IMR-90 (cell line): ENCODE measurements at regions not wholly inside any gene's neighbourhood (a gene's known extent, or its start where the extent isn't known, plus 50 kb on each side); places are given as distances from the start of the nearest gene placed in this dataset.

Source experiments
- ATAC-seq: fragments of 200-7000 bp; cut with Tn5 transposase; 2 replicates; pipeline ENCODE4 v1.9.1; 2020; ENCODE audit warnings: low read depth, mild to moderate bottlenecking, moderate library complexity
- BruUV-seq: library from RNA; stranded (reverse); fragments of 400-500 nt; replicated peaks from 2 replicates; lab custom pipeline; 2021; lab: Mats Ljungman, UMichigan
- CTCF ChIA-PET: fragments of 300-600 bp; formaldehyde crosslinking; extraction: SDS; loops from one replicate; lab custom pipeline; 2021; ENCODE audit warnings: antibody characterized with exemption; lab: Yijun Ruan, JAX
- POLR2A ChIA-PET: fragments of 300-600 bp; sonication (Branson Sonifier 250); formaldehyde crosslinking; loops from one replicate; lab custom pipeline; 2022; ENCODE audit warnings: antibody characterized with exemption; ENCODE audit not compliant: unreplicated experiment; lab: Charles Lee
- DNase-seq: peaks from one replicate; pipeline ENCODE4 v3.0.0; 2013
- H2AFZ ChIP-seq: replicated peaks from 2 replicates; pipeline ENCODE3; 2013; ENCODE audit warnings: low read length, mild to moderate bottlenecking; ENCODE audit not compliant: poor library complexity
- H2AK5ac ChIP-seq: 2 replicates; pipeline ENCODE4 v1.6.1; 2013; ENCODE audit warnings: low read depth, low read length, inconsistent platforms
- H2AK9ac ChIP-seq: replicated peaks from 2 replicates; pipeline ENCODE3; 2013; ENCODE audit warnings: mild to moderate bottlenecking, low read depth, low read length, moderate library complexity; ENCODE audit not compliant: poor library complexity
- H2BK120ac ChIP-seq: 2 replicates; pipeline ENCODE4 v1.6.1; 2013; ENCODE audit warnings: low read depth, low read length, inconsistent platforms
- H2BK15ac ChIP-seq: 3 replicates; pipeline ENCODE4 v1.6.1; 2013; ENCODE audit warnings: low read depth, low read length, inconsistent platforms
- H2BK20ac ChIP-seq: 2 replicates; pipeline ENCODE4 v1.6.1; 2013; ENCODE audit warnings: low read depth, mild to moderate bottlenecking, inconsistent platforms, low read length, moderate library complexity
- H2BK5ac ChIP-seq: 2 replicates; pipeline ENCODE4 v1.6.1; 2013; ENCODE audit warnings: mild to moderate bottlenecking, low read depth, low read length, inconsistent platforms; ENCODE audit not compliant: poor library complexity, severe bottlenecking
- H3K14ac ChIP-seq: replicated peaks from 2 replicates; pipeline ENCODE4 v1.6.1; 2013; ENCODE audit warnings: low read depth, low read length, inconsistent platforms
- H3K18ac ChIP-seq: 2 replicates; pipeline ENCODE4 v1.6.1; 2013; ENCODE audit warnings: low read depth, low read length, control low read depth
- H3K23ac ChIP-seq: 2 replicates; pipeline ENCODE4 v1.6.1; 2013; ENCODE audit warnings: low read depth, low read length, inconsistent platforms
- H3K27ac ChIP-seq: 2 replicates; pipeline ENCODE4 v1.5.1; 2013; ENCODE audit warnings: mild to moderate bottlenecking, control low read depth, low read length; ENCODE audit not compliant: insufficient read depth
- H3K27me3 ChIP-seq: 2 replicates; pipeline ENCODE4 v1.6.1; 2013; ENCODE audit warnings: low read length; ENCODE audit not compliant: control insufficient read depth, insufficient read depth
- H3K36me3 ChIP-seq: 2 replicates; pipeline ENCODE4 v1.6.1; 2013; ENCODE audit warnings: low read length, mixed read lengths; ENCODE audit not compliant: control insufficient read depth, insufficient read depth
- H3K4ac ChIP-seq: 2 replicates; pipeline ENCODE4 v1.6.1; 2013; ENCODE audit warnings: low read depth, low read length, inconsistent platforms
- H3K4me1 ChIP-seq: 2 replicates; pipeline ENCODE4 v1.6.1; 2013; ENCODE audit warnings: low read length, mixed read lengths; ENCODE audit not compliant: control insufficient read depth, insufficient read depth
- H3K4me2 ChIP-seq: 2 replicates; pipeline ENCODE4 v1.6.1; 2013; ENCODE audit warnings: low read depth, mild to moderate bottlenecking, control low read depth, low read length, moderate library complexity
- H3K4me3 ChIP-seq: 2 replicates; pipeline ENCODE4 v1.5.1; 2013; ENCODE audit warnings: low read depth, mild to moderate bottlenecking, control low read depth, low read length, moderate library complexity; ENCODE audit not compliant: insufficient read depth
- H3K56ac ChIP-seq: 2 replicates; pipeline ENCODE4 v1.6.1; 2013; ENCODE audit warnings: low read length, inconsistent platforms; ENCODE audit not compliant: insufficient read depth; ENCODE audit errors: extremely low read depth
- H3K79me1 ChIP-seq, 2 experiments: 2 replicates each; pipeline ENCODE4 v1.6.1; 2013; ENCODE audit warnings: low read length in 2 of 2, inconsistent platforms in 1 of 2, low read depth in 1 of 2
- H3K9ac ChIP-seq: 2 replicates; pipeline ENCODE4 v1.6.1; 2013; ENCODE audit warnings: low read depth, low read length, control low read depth
- H3K9me1 ChIP-seq: 2 replicates; pipeline ENCODE4 v1.6.1; 2013; ENCODE audit warnings: low read length, inconsistent platforms; ENCODE audit not compliant: insufficient read depth
- H3K9me3 ChIP-seq: 2 replicates; pipeline ENCODE4 v1.6.1; 2013; ENCODE audit warnings: low read length; ENCODE audit not compliant: control insufficient read depth, insufficient read depth
- H4K20me1 ChIP-seq: 2 replicates; pipeline ENCODE4 v1.6.1; 2013; ENCODE audit warnings: low read length, inconsistent platforms; ENCODE audit not compliant: insufficient read depth
- H4K5ac ChIP-seq: 2 replicates; pipeline ENCODE4 v1.6.1; 2013; ENCODE audit warnings: mild to moderate bottlenecking, low read depth, low read length, control low read depth
- H4K8ac ChIP-seq, 2 experiments: 2 replicates each; pipeline ENCODE4 v1.6.1; 2013; ENCODE audit warnings: low read depth in 2 of 2, low read length in 2 of 2, control low read depth in 1 of 2, inconsistent platforms in 1 of 2
- H4K91ac ChIP-seq: 2 replicates; pipeline ENCODE4 v1.6.1; 2013; ENCODE audit warnings: low read depth, low read length, inconsistent platforms; ENCODE audit not compliant: insufficient read depth
- BHLHE40 ChIP-seq: fragments of 150-350 bp; IDR thresholded peaks from 2 replicates; pipeline ENCODE4 v1.6.1; 2016; ENCODE audit warnings: mild to moderate bottlenecking, low read depth, low read length
- CEBPB ChIP-seq: IDR thresholded peaks from 2 replicates; pipeline ENCODE4 v1.6.1; 2012; ENCODE audit warnings: low read depth, low read length, improper control_type of control experiment
- CHD1 ChIP-seq: IDR thresholded peaks from 2 replicates; pipeline ENCODE4 v1.6.1; 2012; ENCODE audit warnings: low read depth, low read length, improper control_type of control experiment
- CTCF ChIP-seq: conservative IDR thresholded peaks from 2 replicates; pipeline ENCODE4 v1.5.1; 2012; ENCODE audit warnings: mild to moderate bottlenecking, low read depth, low read length, improper control_type of control experiment
- ELK1 ChIP-seq: fragments of 150-350 bp; IDR thresholded peaks from 2 replicates; pipeline ENCODE4 v1.6.1; 2016; ENCODE audit warnings: low read depth, mild to moderate bottlenecking, low read length, moderate library complexity, borderline replicate concordance
- FOS ChIP-seq: fragments of 150-350 bp; IDR thresholded peaks from 2 replicates; pipeline ENCODE4 v1.6.1; 2016; ENCODE audit warnings: low read depth, low read length
- MAFK ChIP-seq: IDR thresholded peaks from 2 replicates; pipeline ENCODE4 v1.6.1; 2012; ENCODE audit warnings: low read depth, low read length, improper control_type of control experiment
- MAZ ChIP-seq: IDR thresholded peaks from 2 replicates; pipeline ENCODE4 v1.6.1; 2012; ENCODE audit warnings: low read depth, mild to moderate bottlenecking, low read length, improper control_type of control experiment, moderate library complexity, borderline replicate concordance
- MXI1 ChIP-seq: IDR thresholded peaks from 2 replicates; pipeline ENCODE4 v1.6.1; 2012; ENCODE audit warnings: low read depth, mild to moderate bottlenecking, low read length, moderate library complexity, borderline replicate concordance
- NFE2L2 ChIP-seq: fragments of 150-350 bp; IDR thresholded peaks from 2 replicates; pipeline ENCODE4 v1.6.1; 2016; ENCODE audit warnings: low read depth, mild to moderate bottlenecking, low read length
- POLR2A ChIP-seq: IDR thresholded peaks from 2 replicates; pipeline ENCODE4 v1.6.1; 2012; ENCODE audit warnings: mild to moderate bottlenecking, low read depth, low read length
- RAD21 ChIP-seq: IDR thresholded peaks from 2 replicates; pipeline ENCODE4 v1.6.1; 2012; ENCODE audit warnings: low read length, improper control_type of control experiment
- RCOR1 ChIP-seq: IDR thresholded peaks from 2 replicates; pipeline ENCODE4 v1.6.1; 2012; ENCODE audit warnings: mild to moderate bottlenecking, low read length, improper control_type of control experiment; ENCODE audit not compliant: insufficient replicate concordance
- RFX5 ChIP-seq: IDR thresholded peaks from 2 replicates; pipeline ENCODE4 v1.8.0; 2012; ENCODE audit warnings: low read depth, mild to moderate bottlenecking, low read length, moderate library complexity
- SMC3 ChIP-seq: fragments of 150-350 bp; IDR thresholded peaks from 2 replicates; pipeline ENCODE4 v1.6.1; 2016; ENCODE audit warnings: low read depth, mild to moderate bottlenecking, antibody characterized with exemption, low read length, moderate library complexity
- USF2 ChIP-seq: fragments of 150-350 bp; IDR thresholded peaks from 2 replicates; pipeline ENCODE4 v1.6.1; 2017; ENCODE audit warnings: mild to moderate bottlenecking, antibody characterized with exemption, low read length, low read depth
- WGBS, 2 experiments: methylation state at CpG; one replicate each; pipeline versions ENCODE4 v1.1.5 to v1.1.7; 2013; ENCODE audit warnings: missing lambda C conversion rate in 2 of 2; ENCODE audit not compliant: insufficient read length in 1 of 2; ENCODE audit errors: extremely low coverage in 2 of 2; 5-methylcytosine and 5-hydroxymethylcytosine counted together
- dilution Hi-C: fragments of 300-500 bp; cut with HindIII; formaldehyde crosslinking; loops from one replicate; pipeline ENCODE4 v1.14.3; 2018; ENCODE audit warnings: low sequenced_read_pairs; ENCODE audit not compliant: unreplicated experiment
- in situ Hi-C: fragments of 300-500 bp; cut with MboI; formaldehyde crosslinking; loops from 3 replicates; pipeline ENCODE4 v1.14.3; 2019; ENCODE audit warnings: low sequenced_read_pairs, inconsistent platforms, mixed read lengths
- intact Hi-C: fragments of 100-400 bp; cut with micrococcal nuclease; formaldehyde crosslinking; loops from 2 replicates; pipeline ENCODE4 v1.10.0; 2022

- Histone ChIP-seq H3K4me2 (no peak overlapping the region), H3K27ac (no peak overlapping the region), H3K56ac (no peak overlapping the region), H3K79me1 (no peaks in the 10 kb centered on the region), H3K18ac (no peak overlapping the region), H3K4me3 (no peak overlapping the region), H4K5ac (no peak overlapping the region), H3K14ac (no peak overlapping the region), H3K9ac (no peak overlapping the region), H4K91ac (no peak overlapping the region), H3K4me1 (no peaks in the 10 kb centered on the region), H3K9me1 (no peaks in the 10 kb centered on the region), H2AFZ (no peak overlapping the region), H4K20me1 (no peaks in the 10 kb centered on the region), H2BK20ac (no peak overlapping the region), H2AK9ac (no peak overlapping the region), H3K4ac (no peak overlapping the region), H2BK15ac (no peak overlapping the region), H4K8ac (no peak overlapping the region), H3K9me3 (no peaks in the 10 kb centered on the region), H2AK5ac (no peak overlapping the region), H3K36me3 (no peaks in the 10 kb centered on the region), H3K23ac (no peak overlapping the region), H2BK5ac (no peak overlapping the region), H3K27me3 (no peaks in the 10 kb centered on the region), H2BK120ac (no peak overlapping the region)
- ChIA-PET CTCF (no interaction called here), POLR2A (no interaction called here)
- WGBS, 2 experiments = no CpG with 5 or more reads among the region's 3 CpGs
- no peak for DNase-seq
- intact Hi-C loops (no loop called here), dilution Hi-C loops (no loop called here), in situ Hi-C loops (no loop called here)
- BruUV-seq = no TSS peak
- ATAC-seq = no peak
- TF ChIP-seq FOS (no peak), CEBPB (no peak), RAD21 (no peak), CTCF (no peak), SMC3 (no peak), RCOR1 (no peak), ELK1 (no peak), MAFK (no peak), NFE2L2 (no peak), POLR2A (no peak), MXI1 (no peak), BHLHE40 (no peak), MAZ (no peak), RFX5 (no peak), CHD1 (no peak), USF2 (no peak)
Measured at GRCh38 chr6:91632308-91632707, 1045.4 kb upstream of the MAP3K7 start.
